Activated naive CD4-positive, alpha-beta T cell treated with anti-CD3 and anti-CD28 coated beads, Interleukin-2, amount 50 U/mL, for 72 hours (primary cell): ENCODE measurements at regions not wholly inside any gene's neighbourhood (a gene's known extent, or its start where the extent isn't known, plus 50 kb on each side); places are given as distances from the start of the nearest gene placed in this dataset.
"Not testable (repeated sequence)": the region's sequence is repeated elsewhere in the genome, so short reads cannot be mapped to it uniquely, and the experiment has no call there.

Experiments used
- ATAC-seq, 2 donors: fragments of 150-1000 bp; cut with Tn5 transposase; 2 replicates each; pipeline ENCODE4 v1.10.0; 2021; ENCODE audit warnings: mild to moderate bottlenecking in 2 of 2, moderate library complexity in 2 of 2
- DNase-seq, 2 donors: peaks; one replicate each; pipeline ENCODE4 v3.0.0; 2021 to 2022; ENCODE audit warnings: low spot score in 2 of 2
- H3K27ac Mint-ChIP-seq, 2 donors: one replicate each; pipeline ENCODE4 v1.8.0; 2022; ENCODE audit warnings: mild to moderate bottlenecking in 2 of 2, mixed read lengths in 2 of 2
- H3K36me3 Mint-ChIP-seq, 2 donors: one replicate each; pipeline ENCODE4 v1.8.0; 2022; ENCODE audit warnings: mixed read lengths in 2 of 2
- H3K9me3 Mint-ChIP-seq, 2 donors: one replicate each; pipeline ENCODE4 v1.8.0; 2022; ENCODE audit warnings: mixed read lengths in 2 of 2

GRCh38 chr14:27908484-27908883, 858.1 kb upstream of the FOXG1 start:
- not testable (repeated sequence) for DNase-seq, ATAC-seq, H3K36me3 Mint-ChIP-seq, H3K27ac Mint-ChIP-seq
- peaks cover 14 to 20% of the 10 kb centered on the region in 2 donors for H3K9me3 Mint-ChIP-seq

GRCh38 chr14:27916326-27916725, 850.3 kb upstream of the FOXG1 start:
- ATAC-seq, result no peak

GRCh38 chr14:27917896-27918295, 848.7 kb upstream of the FOXG1 start:
- no peak for DNase-seq
- no peak for ATAC-seq
- no peak overlapping the region for H3K27ac Mint-ChIP-seq
- peaks cover 10 to 14% of the 10 kb centered on the region in 2 donors for H3K9me3 Mint-ChIP-seq
- H3K36me3 Mint-ChIP-seq, result peaks cover 0 to 4% of the 10 kb centered on the region in 2 donors

More at GRCh38 chr14:27916326-27916725, 850.3 kb upstream of the FOXG1 start:
- peaks cover 7 to 14% of the 10 kb centered on the region in 2 donors for H3K9me3 Mint-ChIP-seq
- H3K27ac Mint-ChIP-seq, result no peak overlapping the region
- no peak for DNase-seq
- peaks cover 0 to 4% of the 10 kb centered on the region in 2 donors for H3K36me3 Mint-ChIP-seq

- Mint-ChIP-seq H3K9me3 (peaks cover 15 to 16% of the 10 kb centered on the region in 2 donors), H3K27ac (no peak overlapping the region), H3K36me3 (peaks cover 0 to 4% of the 10 kb centered on the region in 2 donors)
- no peak for DNase-seq
- no peak for ATAC-seq
These were observed 839.1 kb upstream of the FOXG1 start for GRCh38 chr14:27927519-27927918.

GRCh38 chr14:27929797-27930347, 836.7 kb upstream of the FOXG1 start:
- ATAC-seq (no peak), DNase-seq (no peak)
- Mint-ChIP-seq H3K9me3 (peaks cover 11 to 24% of the 10 kb centered on the region in 2 donors), H3K36me3 (peaks cover 0 to 8% of the 10 kb centered on the region in 2 donors), H3K27ac (no peak overlapping the region)

GRCh38 chr14:27938392-27938791, 828.2 kb upstream of the FOXG1 start:
- DNase-seq (no peak), ATAC-seq (no peak)
- no peak overlapping the region for H3K27ac Mint-ChIP-seq
- H3K9me3 Mint-ChIP-seq, result peaks cover 16 to 27% of the 10 kb centered on the region in 2 donors
- H3K36me3 Mint-ChIP-seq, result peaks cover 10 to 19% of the 10 kb centered on the region in 2 donors

GRCh38 chr14:27945512-27945911, 821.1 kb upstream of the FOXG1 start:
- Mint-ChIP-seq H3K27ac (no peak overlapping the region), H3K9me3 (peaks cover 14 to 21% of the 10 kb centered on the region in 2 donors), H3K36me3 (peaks cover 0 to under 1% of the 10 kb centered on the region in 2 donors)
- DNase-seq (no peak), ATAC-seq (no peak)

GRCh38 chr14:27958757-27959156, 807.8 kb upstream of the FOXG1 start:
- H3K36me3 Mint-ChIP-seq, result peaks cover 0 to 4% of the 10 kb centered on the region in 2 donors
- DNase-seq (no peak), ATAC-seq (no peak)
- H3K27ac Mint-ChIP-seq, result no peak overlapping the region
- peaks cover 29 to 32% of the 10 kb centered on the region in 2 donors for H3K9me3 Mint-ChIP-seq

- ATAC-seq (no peak), DNase-seq (no peak)
- H3K36me3 Mint-ChIP-seq, result no peaks in the 10 kb centered on the region
- H3K27ac Mint-ChIP-seq, result no peak overlapping the region
- H3K9me3 Mint-ChIP-seq, result peaks cover 9 to 20% of the 10 kb centered on the region in 2 donors
These were observed 770.9 kb upstream of the FOXG1 start for GRCh38 chr14:27995691-27996090.

- no peak for DNase-seq
- peaks cover 14 to 30% of the 10 kb centered on the region in 2 donors for H3K9me3 Mint-ChIP-seq
- peaks cover 0 to 12% of the 10 kb centered on the region in 2 donors for H3K36me3 Mint-ChIP-seq
- ATAC-seq, result no peak
- H3K27ac Mint-ChIP-seq, result no peak overlapping the region
These were observed 765.6 kb upstream of the FOXG1 start for GRCh38 chr14:28001002-28001401.

- peaks cover 5 to 19% of the 10 kb centered on the region in 2 donors for H3K9me3 Mint-ChIP-seq
- no peak for ATAC-seq
- no peak overlapping the region for H3K27ac Mint-ChIP-seq
- peaks cover 0 to 5% of the 10 kb centered on the region in 2 donors for H3K36me3 Mint-ChIP-seq
- DNase-seq, result no peak
These were observed 753.8 kb upstream of the FOXG1 start for GRCh38 chr14:28012629-28013415.

GRCh38 chr14:28020112-28020511, 746.5 kb upstream of the FOXG1 start:
- Mint-ChIP-seq H3K36me3 (peaks cover 0 to 5% of the 10 kb centered on the region in 2 donors), H3K27ac (no peak overlapping the region), H3K9me3 (peaks cover 14 to 16% of the 10 kb centered on the region in 2 donors)
- ATAC-seq (no peak), DNase-seq (no peak)

- ATAC-seq (no peak), DNase-seq (no peak)
- H3K36me3 Mint-ChIP-seq, result peaks cover 0 to 11% of the 10 kb centered on the region in 2 donors
- no peak overlapping the region for H3K27ac Mint-ChIP-seq
- H3K9me3 Mint-ChIP-seq, result peaks cover 24 to 25% of the 10 kb centered on the region in 2 donors
These were observed 742.7 kb upstream of the FOXG1 start for GRCh38 chr14:28023853-28024252.

- Mint-ChIP-seq H3K27ac (no peak overlapping the region), H3K9me3 (peaks cover 36 to 38% of the 10 kb centered on the region in 2 donors), H3K36me3 (no peaks in the 10 kb centered on the region)
- DNase-seq, result no peak
- no peak for ATAC-seq
These were observed 714.3 kb upstream of the FOXG1 start for GRCh38 chr14:28052251-28052650.

GRCh38 chr14:28055008-28055407, 711.6 kb upstream of the FOXG1 start:
- Mint-ChIP-seq H3K36me3 (no peaks in the 10 kb centered on the region), H3K27ac (no peak overlapping the region), H3K9me3 (peaks cover 29 to 34% of the 10 kb centered on the region in 2 donors)
- DNase-seq, result no peak
- ATAC-seq, result no peak

GRCh38 chr14:28057359-28058296, 709.0 kb upstream of the FOXG1 start:
- no peak for ATAC-seq
- DNase-seq, result no peak
- H3K27ac Mint-ChIP-seq, result no peak overlapping the region
- no peaks in the 10 kb centered on the region for H3K36me3 Mint-ChIP-seq
- peaks cover 22 to 24% of the 10 kb centered on the region in 2 donors for H3K9me3 Mint-ChIP-seq

GRCh38 chr14:28059254-28059653, 707.3 kb upstream of the FOXG1 start:
- peaks cover 21 to 25% of the 10 kb centered on the region in 2 donors for H3K9me3 Mint-ChIP-seq
- no peaks in the 10 kb centered on the region for H3K36me3 Mint-ChIP-seq
- DNase-seq (no peak), ATAC-seq (no peak)
- H3K27ac Mint-ChIP-seq, result no peak overlapping the region
